GM21423 (cell line): ENCODE measurements at regions not wholly inside any gene's neighbourhood (a gene's known extent, or its start where the extent isn't known, plus 50 kb on each side); places are given as distances from the start of the nearest gene placed in this dataset.

Experiments used
- ATAC-seq: cut with Tn5 transposase; IDR thresholded peaks from one replicate; pipeline ENCODE4 v1.9.1; 2021; ENCODE audit warnings: mild to moderate bottlenecking, moderate library complexity; ENCODE audit not compliant: unreplicated experiment

DNA sequence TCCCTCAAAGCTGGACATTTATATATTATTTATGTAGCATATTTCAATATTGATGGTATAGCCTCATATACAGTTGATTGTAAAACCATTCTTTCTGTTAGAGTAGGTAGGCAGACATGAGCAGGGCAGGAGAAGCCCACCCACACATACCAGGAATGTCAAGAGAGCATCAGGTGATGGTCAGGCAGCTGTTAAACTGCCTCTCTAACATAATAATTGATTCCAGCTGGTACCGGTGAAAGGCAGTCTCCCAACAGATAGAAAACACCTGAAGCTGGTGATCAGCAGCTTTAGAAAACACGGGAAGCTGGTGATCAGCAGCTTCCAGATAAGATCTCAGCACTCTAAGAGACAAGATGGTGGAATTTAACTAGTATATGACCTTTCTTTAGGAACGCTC, 132.9 kb downstream of the SLITRK6 start:
- no peak for ATAC-seq

DNA sequence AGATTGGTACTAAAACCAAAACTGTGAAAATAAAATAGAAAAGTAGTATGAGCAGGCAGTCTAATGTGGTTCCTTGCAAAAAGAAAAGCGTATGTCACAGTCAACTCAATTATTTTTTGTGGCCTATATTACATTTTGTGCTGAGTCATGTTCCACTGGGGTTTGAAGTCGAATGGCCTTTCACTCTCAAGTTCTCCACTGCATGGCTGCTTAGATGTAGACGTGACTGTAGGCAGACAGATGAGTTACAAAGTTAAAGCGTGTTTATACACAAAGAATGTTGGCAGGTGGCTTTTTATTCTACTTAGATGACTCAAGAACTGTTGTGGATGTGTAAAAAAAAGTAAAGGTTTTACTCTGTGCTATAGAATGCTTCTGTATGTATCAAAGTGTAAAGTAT, 133.9 kb downstream of the SLITRK6 start:
- no peak for ATAC-seq

- no peak for ATAC-seq
Observed at GRCh38 chr13:85663856-85664255, 135.4 kb downstream of the SLITRK6 start.

- no peak for ATAC-seq
Observed at GRCh38 chr13:85662186-85662585, 137.0 kb downstream of the SLITRK6 start.

GRCh38 chr13:85661675-85662074, 137.5 kb downstream of the SLITRK6 start:
- no peak for ATAC-seq

GRCh38 chr13:85659493-85659892, 139.7 kb downstream of the SLITRK6 start:
- ATAC-seq = no peak

DNA sequence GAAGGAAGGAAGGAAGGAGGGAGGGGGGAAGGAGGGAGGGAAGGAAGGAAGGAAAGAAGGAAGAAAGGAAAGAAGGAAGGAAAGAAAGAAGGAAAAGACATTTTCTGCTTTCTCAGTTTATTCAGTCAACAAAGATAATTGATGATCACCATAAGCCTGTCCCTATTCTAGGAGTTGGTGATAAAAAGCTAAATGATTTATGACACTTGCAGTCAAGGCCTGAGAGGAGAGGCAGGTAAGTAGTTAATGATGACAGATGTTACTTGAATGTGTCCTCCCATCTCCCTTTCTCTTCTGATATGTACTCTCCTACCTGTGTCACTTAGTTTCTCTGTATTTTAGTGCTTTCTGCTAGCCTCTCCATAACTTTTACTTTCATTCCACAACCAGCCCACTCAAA, 141.3 kb downstream of the SLITRK6 start:
- no peak for ATAC-seq

DNA sequence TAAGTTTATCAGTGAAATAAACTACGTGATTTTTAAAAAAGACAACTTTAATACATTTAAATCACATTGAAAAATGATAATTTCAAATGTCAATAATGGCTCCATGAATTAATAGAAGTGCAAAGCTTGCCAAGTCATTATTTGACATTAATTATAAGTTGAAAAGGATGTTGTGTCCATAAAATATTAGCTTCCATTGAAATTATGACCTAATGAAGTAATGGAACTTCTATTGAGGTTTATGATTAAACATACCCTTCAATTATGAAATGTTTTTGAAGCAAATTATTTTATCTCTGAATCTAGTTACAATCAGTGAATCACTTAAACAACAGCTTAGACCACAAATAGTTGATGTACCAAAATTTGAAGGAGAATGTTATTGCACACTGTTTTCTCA, 144.2 kb downstream of the SLITRK6 start:
- no peak for ATAC-seq

DNA sequence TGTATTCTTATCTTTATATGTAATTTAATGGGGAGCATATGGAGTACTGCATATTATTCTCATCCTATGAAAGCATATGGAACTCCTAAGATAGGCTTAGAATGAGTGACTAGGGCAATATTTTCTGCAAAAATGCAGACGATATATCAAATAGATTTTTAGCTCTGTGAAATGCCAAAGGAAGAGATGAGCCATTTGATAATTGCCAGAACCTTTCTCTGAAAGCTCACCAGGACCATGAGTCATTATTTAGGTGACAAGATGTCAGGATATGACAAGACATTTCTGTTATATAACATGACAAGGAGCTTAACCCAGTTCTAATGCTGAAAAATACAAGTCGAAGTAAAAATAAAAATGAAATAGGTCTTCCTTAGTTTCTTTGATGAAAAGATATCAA, 145.0 kb downstream of the SLITRK6 start:
- ATAC-seq = no peak

GRCh38 chr13:85653681-85654080, 145.5 kb downstream of the SLITRK6 start:
- ATAC-seq = no peak

DNA sequence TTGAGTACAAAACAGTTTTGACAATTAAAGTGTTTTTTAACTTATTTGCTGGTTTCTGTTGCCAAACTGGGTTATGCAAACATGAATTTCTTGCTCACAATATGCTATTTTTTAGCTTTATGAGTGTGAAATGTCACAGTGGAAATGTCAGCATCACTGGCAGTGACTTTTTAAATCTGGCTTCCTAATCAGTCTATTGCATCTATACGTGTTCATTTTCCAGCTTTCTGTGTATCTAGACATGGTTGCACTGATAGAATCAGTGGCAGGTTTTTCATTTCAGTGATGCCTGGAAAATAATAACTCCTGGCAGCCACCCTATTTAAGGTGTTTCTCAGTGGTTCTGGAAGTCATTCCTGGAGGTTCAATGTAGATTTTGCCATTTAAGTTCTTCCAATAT, 146.7 kb downstream of the SLITRK6 start:
- no peak for ATAC-seq

DNA sequence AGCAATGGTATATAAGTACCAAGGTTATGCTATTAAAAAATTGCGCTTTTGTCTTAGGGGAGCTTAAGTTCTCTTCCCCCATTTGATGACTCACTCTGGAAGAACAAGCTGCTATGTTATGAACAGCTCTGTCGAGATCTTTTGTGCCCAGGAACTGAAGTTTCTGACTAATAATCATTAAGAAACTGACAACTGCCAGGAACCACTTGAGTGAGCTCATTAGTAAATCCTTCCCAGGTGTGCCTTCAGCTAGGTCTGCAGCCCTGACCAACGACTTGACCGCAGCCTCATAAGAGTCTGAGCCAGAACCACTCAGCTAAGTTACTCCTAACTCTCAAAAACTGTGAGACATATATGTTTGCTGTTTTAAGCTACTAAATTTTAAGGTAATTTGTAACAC, 147.8 kb downstream of the SLITRK6 start:
- no peak for ATAC-seq

DNA sequence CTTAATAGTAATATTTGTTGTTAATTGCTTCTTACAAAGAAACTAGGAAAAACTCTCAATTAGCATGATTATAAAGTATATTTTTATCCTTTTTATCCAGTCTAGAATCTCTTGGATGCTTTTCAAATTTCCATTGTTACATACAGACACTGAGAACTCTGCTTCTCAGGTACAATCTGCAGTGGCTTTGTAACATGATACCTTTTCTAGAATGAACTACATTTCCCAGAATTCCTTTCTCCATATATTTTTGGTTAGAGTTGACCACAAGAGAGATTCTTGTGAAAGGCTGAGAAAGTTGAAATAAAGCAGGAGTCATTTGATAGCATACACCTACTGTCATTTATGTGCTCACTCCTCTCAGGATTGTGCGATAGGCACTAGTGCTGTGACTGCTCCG, 148.6 kb downstream of the SLITRK6 start:
- no peak for ATAC-seq

- no peak for ATAC-seq
Observed at GRCh38 chr13:85640727-85641126, 158.5 kb downstream of the SLITRK6 start.

GRCh38 chr13:85638815-85639393, 160.3 kb downstream of the SLITRK6 start:
- ATAC-seq = no peak

- no peak for ATAC-seq
Observed at GRCh38 chr13:85638265-85638664, 161.0 kb downstream of the SLITRK6 start.

DNA sequence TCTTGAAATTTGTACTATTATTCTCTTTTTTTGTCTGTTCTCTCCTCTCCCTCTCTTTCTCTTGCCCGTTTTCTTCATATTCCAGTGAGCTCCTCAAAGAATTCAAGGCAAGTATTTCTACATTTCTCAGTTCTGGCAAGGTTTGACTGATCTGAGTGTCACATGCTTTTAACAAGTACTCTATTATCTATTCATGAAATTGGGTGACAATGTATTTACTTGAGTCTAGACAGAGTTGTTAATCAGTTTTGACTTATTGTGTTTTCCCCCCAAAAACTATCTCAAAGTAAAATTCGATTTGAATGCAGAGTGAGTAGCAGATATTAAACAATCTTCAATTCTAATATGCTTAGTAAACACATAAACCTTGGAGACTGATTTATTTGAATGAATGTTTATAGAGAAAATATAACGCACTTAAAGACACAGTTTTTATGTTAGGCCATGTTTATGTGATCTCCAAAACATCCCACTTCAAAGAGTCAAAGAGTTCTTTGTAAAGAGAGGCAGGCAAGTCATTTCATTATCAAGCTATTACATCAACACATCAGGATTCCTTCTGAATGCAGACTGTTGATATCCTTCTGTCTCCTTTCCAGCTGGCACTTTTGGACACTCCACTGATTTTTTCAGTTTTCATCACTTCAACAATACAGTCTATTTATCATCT, 166.6 kb downstream of the SLITRK6 start:
- ATAC-seq = no peak

GRCh38 chr13:85631801-85632200, 167.4 kb downstream of the SLITRK6 start:
- ATAC-seq = no peak

DNA sequence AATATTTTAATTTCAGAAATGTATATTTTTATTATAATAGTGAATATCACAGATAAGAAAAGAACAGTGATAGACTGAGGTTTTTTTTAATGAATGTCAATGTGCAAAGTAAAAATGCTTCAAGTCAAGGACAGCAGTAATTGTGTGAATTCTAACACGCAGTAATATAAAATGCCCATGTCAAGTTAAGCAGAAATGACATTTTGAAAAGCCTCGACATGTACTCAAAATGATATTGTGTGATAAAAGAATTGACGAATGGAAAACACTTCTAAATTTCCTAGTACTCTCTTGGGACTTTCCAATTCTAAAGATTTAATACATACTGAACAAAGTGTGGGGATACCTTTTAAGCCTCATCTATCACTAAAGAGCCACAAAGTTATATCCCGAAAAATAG, 172.6 kb downstream of the SLITRK6 start:
- ATAC-seq = no peak

GRCh38 chr13:85619321-85619720, 179.9 kb downstream of the SLITRK6 start:
- ATAC-seq = no peak

DNA sequence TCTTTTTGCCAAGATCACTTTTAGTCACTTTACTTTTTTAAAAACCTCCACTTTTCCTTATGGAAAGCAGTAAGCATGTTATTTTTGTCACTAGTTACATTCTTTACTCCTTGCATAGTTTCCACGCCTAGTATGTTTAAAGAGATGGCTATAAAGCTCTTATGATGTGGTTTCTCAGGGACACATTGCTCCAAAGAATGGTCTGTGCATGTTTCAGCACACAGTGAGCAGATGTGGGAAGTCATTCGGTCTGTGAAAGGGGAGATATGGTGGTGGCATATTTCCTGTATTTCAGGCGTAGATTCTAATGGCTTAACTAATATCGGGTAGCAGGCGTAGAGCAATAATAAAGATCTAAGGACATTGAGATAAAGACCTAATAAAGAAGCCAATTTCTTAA, 180.7 kb downstream of the SLITRK6 start:
- ATAC-seq = no peak

- no peak for ATAC-seq
Observed at GRCh38 chr13:85616275-85616674, 182.9 kb downstream of the SLITRK6 start.

DNA sequence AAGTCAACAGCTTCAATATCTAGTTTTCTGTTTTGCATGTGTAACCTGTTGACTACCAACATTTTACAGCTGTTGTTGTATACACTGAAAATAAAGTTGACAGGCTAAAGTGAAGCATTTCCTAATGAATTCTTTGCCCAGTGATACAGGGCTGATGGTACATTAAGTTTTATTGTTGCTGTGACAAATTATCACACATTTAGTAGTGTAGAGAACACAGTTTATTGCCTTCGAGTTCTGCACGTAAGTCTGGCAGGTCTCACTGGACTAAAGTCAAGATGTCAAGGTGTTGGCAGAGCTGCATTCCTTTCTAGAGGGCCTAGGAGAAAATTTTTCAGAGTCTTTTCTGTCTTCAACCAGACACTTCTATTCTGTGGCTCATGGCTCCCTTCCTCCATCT, 184.2 kb downstream of the SLITRK6 start:
- ATAC-seq = no peak
